ENCODE measurements at regions not wholly inside any gene's neighbourhood (a gene's known extent, or its start where the extent isn't known, plus 50 kb on each side); places are given as distances from the start of the nearest gene placed in this dataset.
A peak's percentile ranks its signal among the peaks of the same experiment; 100 is the strongest.

DNA sequence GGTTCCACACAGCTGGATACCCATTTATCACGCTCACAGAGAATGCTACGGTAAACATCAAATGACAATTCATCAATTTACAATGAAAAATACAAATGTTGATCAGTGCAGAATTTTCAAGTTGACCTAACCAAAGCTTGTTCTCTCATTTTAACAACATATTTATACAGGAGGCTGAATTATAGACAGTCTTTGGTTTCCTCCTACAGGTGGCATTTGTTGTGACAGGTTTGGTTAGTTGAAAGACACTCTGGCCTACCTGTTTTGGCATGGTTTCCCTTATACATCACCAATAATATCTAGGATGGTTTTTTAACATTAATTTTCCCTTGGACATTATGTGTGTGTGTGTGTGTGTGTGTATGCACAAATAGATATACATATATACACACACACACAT is 642.5 kb upstream of the MMS22L start:
- no peaks in the 10 kb centered on the region for H3K27me3 Mint-ChIP-seq (ENCODE audit: low read depth)
- DNase-seq (ENCODE audit: low read depth, low spot score), result no peak
- TF ChIP-seq, protein P1, sequence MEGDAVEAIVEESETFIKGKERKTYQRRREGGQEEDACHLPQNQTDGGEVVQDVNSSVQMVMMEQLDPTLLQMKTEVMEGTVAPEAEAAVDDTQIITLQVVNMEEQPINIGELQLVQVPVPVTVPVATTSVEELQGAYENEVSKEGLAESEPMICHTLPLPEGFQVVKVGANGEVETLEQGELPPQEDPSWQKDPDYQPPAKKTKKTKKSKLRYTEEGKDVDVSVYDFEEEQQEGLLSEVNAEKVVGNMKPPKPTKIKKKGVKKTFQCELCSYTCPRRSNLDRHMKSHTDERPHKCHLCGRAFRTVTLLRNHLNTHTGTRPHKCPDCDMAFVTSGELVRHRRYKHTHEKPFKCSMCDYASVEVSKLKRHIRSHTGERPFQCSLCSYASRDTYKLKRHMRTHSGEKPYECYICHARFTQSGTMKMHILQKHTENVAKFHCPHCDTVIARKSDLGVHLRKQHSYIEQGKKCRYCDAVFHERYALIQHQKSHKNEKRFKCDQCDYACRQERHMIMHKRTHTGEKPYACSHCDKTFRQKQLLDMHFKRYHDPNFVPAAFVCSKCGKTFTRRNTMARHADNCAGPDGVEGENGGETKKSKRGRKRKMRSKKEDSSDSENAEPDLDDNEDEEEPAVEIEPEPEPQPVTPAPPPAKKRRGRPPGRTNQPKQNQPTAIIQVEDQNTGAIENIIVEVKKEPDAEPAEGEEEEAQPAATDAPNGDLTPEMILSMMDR (conservative IDR thresholded peaks at IDR 0.05), result peak; percentile 57
- H3K4me3 Mint-ChIP-seq, result no peak overlapping the region
- H3K9me3 Mint-ChIP-seq, result peaks cover 3% of the 10 kb centered on the region
- no peaks in the 10 kb centered on the region for H3K36me3 Mint-ChIP-seq (ENCODE audit: low read depth)
- no peak overlapping the region for H3K27ac Mint-ChIP-seq (ENCODE audit: unreplicated experiment)
- no peaks in the 10 kb centered on the region for H3K4me1 Mint-ChIP-seq

DNA sequence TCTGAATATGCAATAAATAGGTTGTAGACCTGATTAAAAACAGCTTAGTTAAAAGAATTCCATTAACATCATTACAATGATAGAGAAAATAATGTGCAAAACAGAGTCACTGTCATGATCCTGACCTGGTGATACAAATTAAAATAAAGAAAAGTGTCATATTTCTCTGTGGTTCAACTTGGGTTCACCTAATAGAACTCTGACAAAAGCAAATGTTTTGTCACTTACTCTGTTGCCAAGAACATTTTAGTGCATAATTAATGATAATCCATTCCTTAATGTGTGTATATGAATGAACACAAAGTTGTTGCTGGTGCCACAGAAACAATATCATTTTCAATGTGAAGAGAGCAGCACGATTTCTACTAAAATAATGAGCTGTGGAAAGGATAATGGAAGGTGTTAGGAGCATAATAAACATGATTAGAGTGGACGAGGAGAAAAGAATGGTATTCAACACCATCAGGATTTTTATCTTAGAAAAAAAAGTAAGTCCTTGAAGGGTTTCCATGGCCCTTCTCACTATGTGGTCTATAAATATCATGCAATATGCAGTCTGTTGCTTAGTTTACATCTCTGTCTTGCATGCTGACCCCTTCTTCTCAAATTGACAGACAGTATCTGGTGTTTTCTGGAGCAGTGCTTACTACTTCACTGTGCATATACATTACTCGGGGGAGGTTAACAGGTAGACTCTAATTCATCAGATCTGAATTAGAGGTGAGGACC is 656.6 kb upstream of the MMS22L start:
- Mint-ChIP-seq H3K9me3 (no peaks in the 10 kb centered on the region), H3K4me3 (no peak overlapping the region), H3K27ac (ENCODE audit: unreplicated experiment) (no peak overlapping the region), H3K4me1 (peaks cover 13% of the 10 kb centered on the region), H3K36me3 (ENCODE audit: low read depth) (no peaks in the 10 kb centered on the region), H3K27me3 (ENCODE audit: low read depth) (no peaks in the 10 kb centered on the region)
- TF ChIP-seq, protein P1 (conservative IDR thresholded peaks at IDR 0.05), result no peak
- no peak for DNase-seq (ENCODE audit: low read depth, low spot score)

DNA sequence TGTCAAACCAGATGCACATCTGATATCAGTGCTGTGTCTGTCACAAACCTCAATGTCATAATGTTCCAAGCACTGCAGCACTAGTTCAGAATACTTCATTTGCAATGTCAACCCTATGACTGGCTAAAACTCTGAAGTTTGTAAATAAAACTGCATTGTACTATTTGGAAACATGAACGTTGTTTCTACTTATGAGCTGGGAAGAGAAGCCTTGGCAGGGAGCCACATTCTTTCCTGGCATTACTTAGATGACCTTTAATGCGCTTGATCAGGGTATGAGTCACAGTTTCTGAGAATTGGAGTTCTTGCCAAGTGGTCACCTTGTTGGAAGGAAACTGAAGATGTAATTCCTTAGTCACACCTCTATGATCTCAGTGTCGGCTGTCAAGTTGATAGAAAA is 664.8 kb upstream of the MMS22L start:
- H3K9me3 Mint-ChIP-seq, result peaks cover 4% of the 10 kb centered on the region
- no peaks in the 10 kb centered on the region for H3K4me1 Mint-ChIP-seq
- no peak for DNase-seq (ENCODE audit: low read depth, low spot score)
- H3K36me3 Mint-ChIP-seq (ENCODE audit: low read depth), result no peaks in the 10 kb centered on the region
- H3K27me3 Mint-ChIP-seq (ENCODE audit: low read depth), result no peaks in the 10 kb centered on the region
- TF ChIP-seq, protein P1 (conservative IDR thresholded peaks at IDR 0.05), result no peak
- H3K27ac Mint-ChIP-seq (ENCODE audit: unreplicated experiment), result no peak overlapping the region
- H3K4me3 Mint-ChIP-seq, result no peak overlapping the region

DNA sequence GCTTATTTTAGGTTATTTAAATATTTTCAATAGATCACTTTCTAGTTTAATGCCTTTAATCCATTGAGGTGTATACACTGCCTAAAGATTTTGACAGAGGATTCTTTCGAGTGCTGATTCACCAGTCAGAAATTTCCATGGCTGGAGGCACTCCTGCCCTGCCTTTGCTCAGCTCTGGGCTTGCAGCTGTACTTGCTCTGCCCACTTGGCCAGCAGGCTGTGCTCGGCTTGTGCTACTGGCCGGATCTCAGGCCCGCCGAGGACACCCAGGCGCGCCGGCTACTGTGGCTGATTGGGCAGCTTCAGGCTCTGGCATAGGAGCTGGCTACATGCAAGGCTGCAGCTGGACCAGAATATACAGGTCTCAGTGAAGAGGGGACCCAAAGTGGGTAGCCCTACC is 675.1 kb upstream of the MMS22L start:
- no peak overlapping the region for H3K27ac Mint-ChIP-seq (ENCODE audit: unreplicated experiment)
- peaks cover 7% of the 10 kb centered on the region for H3K9me3 Mint-ChIP-seq
- H3K4me3 Mint-ChIP-seq, result no peak overlapping the region
- H3K36me3 Mint-ChIP-seq (ENCODE audit: low read depth), result peaks cover 2% of the 10 kb centered on the region
- TF ChIP-seq, protein P1 (conservative IDR thresholded peaks at IDR 0.05), result no peak
- peak; percentile 5 for DNase-seq (ENCODE audit: low read depth, low spot score)
- H3K4me1 Mint-ChIP-seq, result no peaks in the 10 kb centered on the region
- no peaks in the 10 kb centered on the region for H3K27me3 Mint-ChIP-seq (ENCODE audit: low read depth)

DNA sequence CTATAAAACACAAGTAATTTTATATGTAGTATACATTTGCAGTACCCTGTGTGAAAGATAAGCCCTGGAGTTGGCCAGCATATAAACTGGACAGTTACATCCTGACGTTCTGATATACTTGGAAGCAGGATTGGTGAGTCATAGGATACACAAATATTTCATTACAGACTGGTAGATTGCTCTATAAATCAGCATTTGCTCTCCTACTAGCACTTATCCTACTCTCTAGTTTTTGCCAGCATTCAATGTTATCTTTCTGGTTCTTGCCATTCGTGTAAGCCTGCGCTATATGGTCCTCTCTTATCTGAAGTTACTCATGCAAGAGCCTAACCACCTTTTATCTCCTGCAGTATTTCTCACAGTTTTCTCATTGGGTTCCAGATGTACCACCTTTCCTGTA is 680.2 kb upstream of the MMS22L start:
- H3K9me3 Mint-ChIP-seq, result no peaks in the 10 kb centered on the region
- TF ChIP-seq, protein P1 (conservative IDR thresholded peaks at IDR 0.05), result no peak
- H3K27me3 Mint-ChIP-seq (ENCODE audit: low read depth), result no peaks in the 10 kb centered on the region
- DNase-seq (ENCODE audit: low read depth, low spot score), result no peak
- no peaks in the 10 kb centered on the region for H3K4me1 Mint-ChIP-seq
- H3K36me3 Mint-ChIP-seq (ENCODE audit: low read depth), result no peaks in the 10 kb centered on the region
- no peak overlapping the region for H3K4me3 Mint-ChIP-seq
- no peak overlapping the region for H3K27ac Mint-ChIP-seq (ENCODE audit: unreplicated experiment)
